ENCODE measurements at regions not wholly inside any gene's neighbourhood (a gene's known extent, or its start where the extent isn't known, plus 50 kb on each side); places are given as distances from the start of the nearest gene placed in this dataset.

- H3K9me3 Mint-ChIP-seq (ENCODE audit: insufficient read depth): no peaks in the 10 kb centered on the region
- Histone ChIP-seq H3K27ac (ENCODE audit: low read length in 2 of 2) (no peak overlapping the region), H3K9me3 (ENCODE audit: control extremely low read depth in 1 of 3, control insufficient read depth in 2 of 3, insufficient read depth in 1 of 3, low read length in 2 of 3) (no peaks in the 10 kb centered on the region), H2AFZ (ENCODE audit: insufficient read depth, low read depth, low read length, poor library complexity, severe bottlenecking) (no peak overlapping the region), H3K36me3 (replicated peaks in 1 of 2; ENCODE audit: control extremely low read depth in 1 of 2, control insufficient read depth in 1 of 2, extremely low read depth in 1 of 2, insufficient read depth in 2 of 2, low read length in 1 of 2) (no peaks in the 10 kb centered on the region), H3K4me1 (ENCODE audit: control insufficient read depth in 2 of 2, insufficient read depth in 2 of 2, low read length in 2 of 2) (no peaks in the 10 kb centered on the region), H3K79me2 (ENCODE audit: control insufficient read depth, insufficient read depth, low read length) (no peaks in the 10 kb centered on the region), H3K4me3 (ENCODE audit: control extremely low read depth in 1 of 5, extremely low read depth in 1 of 5, insufficient read depth in 1 of 5, low read depth in 2 of 5, low read length in 4 of 5) (no peak overlapping the region), H4K20me1 (ENCODE audit: control insufficient read depth, insufficient read depth, low read length, poor library complexity, severe bottlenecking) (no peaks in the 10 kb centered on the region), H3K4me2 (replicated peaks; ENCODE audit: low read depth, low read length, poor library complexity, severe bottlenecking) (no peak overlapping the region), H3K27me3 (replicated peaks in 1 of 4; ENCODE audit: control extremely low read depth in 1 of 4, control insufficient read depth in 3 of 4, insufficient read depth in 4 of 4, low read length in 3 of 4) (no peaks in the 10 kb centered on the region), H3K9ac (ENCODE audit: low read length) (no peak overlapping the region)
- DNase-seq: no peak
- no peak overlapping the region for H3K27ac Mint-ChIP-seq
- intact Hi-C loops (cut with micrococcal nuclease): no loop called here
- no peaks in the 10 kb centered on the region for H3K4me1 Mint-ChIP-seq
- ATAC-seq (ENCODE audit: low read depth): no peak
- ChIA-PET CTCF (no interaction called here), POLR2A (no interaction called here)
- TF ChIP-seq CTCF (IDR thresholded peaks at IDR 0.05) (no peak), EZH2 (IDR thresholded peaks at IDR 0.05; ENCODE audit: borderline replicate concordance, insufficient read depth, low read depth, low read length, poor library complexity, severe bottlenecking) (no peak)
- no peak overlapping the region for H3K4me3 Mint-ChIP-seq
- no peaks in the 10 kb centered on the region for H3K27me3 Mint-ChIP-seq
These were observed 457.8 kb upstream of the ROBO2 start for GRCh38 chr3:76582098-76582497.

GRCh38 chr3:76582632-76583378, 457.1 kb upstream of the ROBO2 start:
- CTCF ChIA-PET: no interaction called here
- POLR2A ChIA-PET: no interaction called here

More at GRCh38 chr3:76582632-76583378, 457.1 kb upstream of the ROBO2 start:
- no peaks in the 10 kb centered on the region for H3K9me3 Mint-ChIP-seq (ENCODE audit: insufficient read depth)
- no peaks in the 10 kb centered on the region for H3K4me1 Mint-ChIP-seq
- DNase-seq (no peak), ATAC-seq (ENCODE audit: low read depth) (no peak)
- no peaks in the 10 kb centered on the region for H3K9me3 ChIP-seq (ENCODE audit: control extremely low read depth in 1 of 3, control insufficient read depth in 2 of 3, insufficient read depth in 1 of 3, low read length in 2 of 3)
- intact Hi-C loops (cut with micrococcal nuclease): no loop called here
- no peaks in the 10 kb centered on the region for H3K27me3 Mint-ChIP-seq
- no peak overlapping the region for H3K4me2 ChIP-seq (replicated peaks; ENCODE audit: low read depth, low read length, poor library complexity, severe bottlenecking)
- TF ChIP-seq CTCF (IDR thresholded peaks at IDR 0.05) (no peak), EZH2 (IDR thresholded peaks at IDR 0.05; ENCODE audit: borderline replicate concordance, insufficient read depth, low read depth, low read length, poor library complexity, severe bottlenecking) (no peak)
- H3K9ac ChIP-seq (ENCODE audit: low read length): no peak overlapping the region
- H4K20me1 ChIP-seq (ENCODE audit: control insufficient read depth, insufficient read depth, low read length, poor library complexity, severe bottlenecking): no peaks in the 10 kb centered on the region
- no peaks in the 10 kb centered on the region for H3K36me3 ChIP-seq (replicated peaks in 1 of 2; ENCODE audit: control extremely low read depth in 1 of 2, control insufficient read depth in 1 of 2, extremely low read depth in 1 of 2, insufficient read depth in 2 of 2, low read length in 1 of 2)
- H3K27me3 ChIP-seq (replicated peaks in 1 of 4; ENCODE audit: control extremely low read depth in 1 of 4, control insufficient read depth in 3 of 4, insufficient read depth in 4 of 4, low read length in 3 of 4): no peaks in the 10 kb centered on the region
- H3K27ac Mint-ChIP-seq: no peak overlapping the region
- H3K4me3 ChIP-seq (ENCODE audit: control extremely low read depth in 1 of 5, extremely low read depth in 1 of 5, insufficient read depth in 1 of 5, low read depth in 2 of 5, low read length in 4 of 5): no peak overlapping the region
- no peak overlapping the region for H3K27ac ChIP-seq (ENCODE audit: low read length in 2 of 2)
- H2AFZ ChIP-seq (ENCODE audit: insufficient read depth, low read depth, low read length, poor library complexity, severe bottlenecking): no peak overlapping the region
- no peaks in the 10 kb centered on the region for H3K79me2 ChIP-seq (ENCODE audit: control insufficient read depth, insufficient read depth, low read length)
- no peaks in the 10 kb centered on the region for H3K4me1 ChIP-seq (ENCODE audit: control insufficient read depth in 2 of 2, insufficient read depth in 2 of 2, low read length in 2 of 2)
- WGBS (ENCODE audit: insufficient coverage): 88% methylated on average over 3 of the region's 5 CpGs
- H3K4me3 Mint-ChIP-seq: no peak overlapping the region
